ENCODE measurements at regions not wholly inside any gene's neighbourhood (a gene's known extent, or its start where the extent isn't known, plus 50 kb on each side); places are given as distances from the start of the nearest gene placed in this dataset.

DNA sequence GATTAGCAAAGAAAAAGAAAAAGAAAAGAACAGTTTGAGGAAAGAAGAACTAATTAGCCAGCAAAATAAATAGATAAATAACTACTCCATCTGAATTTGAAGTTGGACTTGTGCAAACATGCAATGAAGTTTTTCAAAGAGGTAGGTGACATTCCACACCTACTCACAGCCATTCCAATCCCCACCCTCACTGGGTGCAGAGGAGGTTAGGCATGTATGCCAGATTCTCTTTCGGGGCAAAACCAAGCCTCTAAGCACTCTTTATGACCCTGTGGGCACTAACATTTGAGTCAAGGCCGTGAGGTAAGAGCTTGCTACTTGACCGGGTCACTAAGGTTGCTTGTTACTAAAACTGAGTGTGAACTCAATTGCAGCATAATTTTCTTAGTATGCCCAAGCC is 108.4 kb upstream of the SEMA3A start:
- DNase-seq (ENCODE audit: low read depth), result no peak

DNA sequence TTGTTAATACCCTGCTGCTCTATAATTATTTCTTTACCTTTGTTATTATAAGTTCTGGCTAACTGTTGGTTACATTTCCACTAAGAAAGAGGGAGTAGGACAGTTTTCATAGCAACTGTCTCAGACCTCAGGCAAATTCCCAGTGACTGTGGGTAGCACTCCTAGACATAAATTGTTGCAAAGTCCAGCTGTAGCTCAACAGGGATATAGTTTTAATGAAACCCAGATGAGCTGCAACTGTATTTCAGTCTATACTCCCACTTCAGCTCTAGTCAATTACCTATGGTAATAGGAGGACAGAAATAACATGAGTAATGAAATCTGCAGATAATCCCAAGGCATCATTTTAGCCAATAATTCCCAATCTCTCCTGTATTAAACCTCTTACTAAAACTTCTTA is 103.0 kb upstream of the SEMA3A start:
- DNase-seq (ENCODE audit: low read depth), result no peak

DNA sequence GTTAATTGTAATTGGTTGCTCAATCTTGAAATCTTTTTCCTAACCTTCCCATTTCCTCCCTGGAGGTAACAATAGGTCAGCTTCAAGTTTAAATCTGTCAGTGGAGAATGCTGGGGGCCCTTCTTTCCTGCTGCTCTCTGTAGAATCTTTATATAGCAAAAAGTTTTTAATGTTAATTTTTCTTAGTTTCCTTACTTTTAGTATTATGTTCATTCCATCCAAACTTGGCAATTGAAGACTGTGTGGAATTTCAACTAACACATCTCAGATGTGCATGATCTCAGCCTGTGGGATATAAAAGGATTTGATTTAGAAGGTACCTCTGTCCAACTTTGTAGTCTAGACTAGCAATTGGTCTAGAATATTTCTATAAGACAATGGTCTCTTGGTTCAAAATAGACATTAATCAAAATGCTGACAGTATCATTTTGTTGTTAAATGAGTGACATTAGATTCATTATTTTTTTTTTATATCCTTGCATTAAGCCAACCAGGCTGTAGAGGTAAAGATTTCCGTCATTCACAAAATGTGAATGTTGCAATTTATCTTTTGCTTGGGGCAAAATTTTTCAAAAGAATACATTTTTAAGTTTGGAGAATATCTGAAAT is 100.4 kb upstream of the SEMA3A start:
- DNase-seq (ENCODE audit: low read depth), result no peak

DNA sequence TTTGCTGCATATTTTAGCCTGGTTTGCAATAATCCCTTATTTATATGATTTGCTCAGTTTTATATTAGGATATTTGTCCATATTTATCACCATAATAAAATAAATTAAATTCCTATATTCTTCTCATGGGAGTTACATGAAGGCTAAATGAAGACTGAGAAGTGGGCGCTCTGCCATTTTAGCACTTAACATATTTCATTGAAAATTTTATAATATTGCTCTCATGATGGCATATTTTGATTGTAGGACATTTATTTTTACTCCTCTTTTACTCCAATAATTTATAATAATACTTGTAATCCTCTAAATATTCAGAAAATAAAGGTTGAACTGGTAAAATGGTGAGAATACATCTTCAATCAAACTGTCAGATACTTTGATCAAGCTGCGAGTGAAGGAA is 99.8 kb upstream of the SEMA3A start:
- DNase-seq (ENCODE audit: low read depth), result no peak

DNA sequence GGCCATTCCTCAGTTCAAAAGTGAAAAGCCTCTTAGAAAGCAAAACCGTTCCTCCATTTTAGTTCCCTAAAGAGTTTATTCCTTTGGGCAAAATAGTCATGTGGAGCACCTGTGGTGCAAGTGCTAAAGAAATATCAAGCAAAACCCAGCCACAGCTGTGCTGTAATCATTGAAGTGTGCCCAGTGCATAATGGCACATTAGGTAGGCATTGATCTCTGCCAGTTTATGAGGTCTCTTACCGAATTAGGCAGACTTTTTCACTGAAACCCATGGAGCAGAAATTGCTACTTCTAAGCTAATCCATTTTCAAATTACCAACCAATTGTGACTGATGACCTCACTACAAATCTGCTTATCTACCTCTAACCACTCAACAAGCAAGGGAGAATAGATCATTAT is 97.2 kb upstream of the SEMA3A start:
- DNase-seq (ENCODE audit: low read depth), result no peak

DNA sequence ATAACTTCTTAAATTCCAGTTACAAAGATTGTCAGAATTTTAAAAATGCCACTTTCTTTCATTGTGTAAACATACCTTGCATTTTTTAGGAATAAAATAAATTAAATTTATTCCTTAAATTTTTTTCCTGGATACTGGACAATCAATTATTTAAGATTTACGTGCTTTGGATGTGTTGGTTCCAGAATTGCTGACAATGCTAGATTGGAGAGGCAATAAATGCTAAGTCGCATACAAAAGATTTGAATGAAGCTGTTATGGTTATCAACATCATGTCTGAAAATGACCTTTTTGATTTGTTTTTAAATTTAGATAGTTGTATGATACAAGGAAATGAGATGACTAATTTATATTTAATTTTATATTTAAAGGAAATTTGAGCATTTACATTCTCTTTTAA is 89.2 kb upstream of the SEMA3A start:
- DNase-seq (ENCODE audit: low read depth), result no peak

GRCh38 chr7:84281518-84281917 is 86.9 kb upstream of the SEMA3A start:
- no peak for DNase-seq (ENCODE audit: low read depth)

- DNase-seq (ENCODE audit: low read depth), result no peak
Measured at GRCh38 chr7:84277628-84278224, 83.1 kb upstream of the SEMA3A start.

DNA sequence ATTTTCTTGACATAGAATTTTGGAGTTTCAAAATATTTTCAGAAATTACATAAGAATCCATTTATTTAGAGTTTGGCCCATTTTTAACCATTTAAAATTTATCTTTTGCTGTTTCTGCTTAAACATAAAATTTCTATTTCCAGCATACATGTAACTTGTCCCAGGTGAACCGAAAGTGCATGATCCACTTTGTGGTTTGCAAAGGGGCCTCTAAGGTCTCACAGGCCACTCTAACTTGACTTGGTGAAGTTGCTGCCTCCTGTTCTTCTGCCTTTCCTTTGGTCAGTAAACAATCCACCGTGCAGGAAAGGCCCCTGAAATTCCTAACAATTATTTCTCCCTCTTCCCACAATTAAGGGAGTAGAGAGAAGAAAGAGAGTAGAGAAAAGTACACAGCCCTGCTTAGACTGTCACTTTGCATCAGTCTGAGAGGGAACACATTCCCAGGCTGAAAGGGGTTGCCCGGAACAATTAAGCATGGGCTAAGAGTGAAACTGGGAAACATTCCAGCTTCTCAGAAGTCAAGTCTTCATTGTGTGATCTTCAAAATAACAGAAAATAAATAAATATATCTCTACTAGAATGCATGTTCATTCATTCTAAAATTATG is 79.5 kb upstream of the SEMA3A start:
- no peak for DNase-seq (ENCODE audit: low read depth)

DNA sequence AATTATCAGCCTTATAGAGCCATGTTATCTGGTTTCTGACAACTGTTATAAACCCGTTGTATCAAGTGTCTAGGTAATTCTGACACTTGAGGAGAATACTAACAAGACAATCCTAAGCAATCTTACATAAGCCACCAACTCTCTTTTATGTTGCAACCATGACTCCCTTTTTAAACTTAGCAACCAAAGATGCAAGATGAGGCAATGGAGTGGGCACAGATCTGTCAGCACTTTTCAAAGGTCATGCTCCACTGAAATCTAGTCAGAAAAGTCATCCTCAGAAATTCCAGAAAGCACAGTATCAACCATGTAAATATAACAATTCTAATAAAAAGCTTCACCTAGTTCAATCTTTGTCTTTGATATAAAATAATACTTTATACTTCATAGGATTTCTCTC is 77.0 kb upstream of the SEMA3A start:
- peak; percentile 28 for DNase-seq (ENCODE audit: low read depth)

- peak; percentile 73 for DNase-seq (ENCODE audit: low read depth)
Measured at GRCh38 chr7:84264396-84264795, 69.8 kb upstream of the SEMA3A start.

- no peak for DNase-seq (ENCODE audit: low read depth)
Measured at GRCh38 chr7:84263106-84263505, 68.5 kb upstream of the SEMA3A start.

- no peak for DNase-seq (ENCODE audit: low read depth)
Measured at GRCh38 chr7:84261509-84261908, 66.9 kb upstream of the SEMA3A start.

GRCh38 chr7:84258628-84259027 is 64.0 kb upstream of the SEMA3A start:
- peak; percentile 34 for DNase-seq (ENCODE audit: low read depth)

- DNase-seq (ENCODE audit: low read depth), result no peak
Measured at GRCh38 chr7:84256571-84256971, 62.0 kb upstream of the SEMA3A start.

DNA sequence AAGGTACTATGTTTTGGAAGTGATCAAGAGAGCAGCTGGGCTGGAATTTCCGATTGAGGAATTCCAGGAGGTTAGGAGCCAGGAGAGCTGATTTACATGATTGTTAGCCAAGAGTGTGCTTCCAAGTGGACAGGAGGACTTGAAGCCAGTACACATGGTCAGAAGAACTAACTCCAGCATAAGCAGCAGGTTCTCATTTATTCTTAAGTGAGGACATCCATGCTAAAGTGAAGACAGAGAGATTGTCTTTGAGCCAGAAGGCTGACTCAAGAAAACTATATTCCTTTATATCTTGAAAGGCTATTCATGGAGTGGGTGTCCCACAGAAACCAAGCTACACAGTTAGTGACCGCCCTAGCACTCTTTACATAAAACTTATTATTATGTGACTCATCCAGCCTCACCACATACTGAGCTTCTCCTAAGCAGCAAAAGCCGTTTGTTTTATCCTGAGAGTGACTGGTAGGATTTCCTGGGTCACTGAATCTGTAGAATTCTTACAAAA is 56.7 kb upstream of the SEMA3A start:
- peak; percentile 59 for DNase-seq (ENCODE audit: low read depth)

DNA sequence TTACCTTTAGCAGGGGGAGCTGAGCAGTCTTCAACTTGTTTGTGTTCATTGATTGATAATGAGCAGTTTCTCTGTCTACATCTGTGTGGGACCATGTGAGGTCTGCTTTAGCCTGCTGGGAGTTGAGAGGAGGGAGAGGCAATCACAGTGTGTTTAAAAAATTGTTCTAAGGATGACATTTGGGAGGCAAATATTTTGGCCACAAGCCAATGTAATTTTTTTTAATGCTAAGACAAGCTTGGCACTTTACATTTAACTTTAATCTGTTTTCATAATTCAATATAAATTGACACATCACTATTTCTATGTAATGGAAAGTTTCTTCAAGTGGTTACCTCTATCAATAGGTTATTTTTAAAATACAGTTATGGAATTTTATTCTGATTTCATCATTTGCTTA is 55.9 kb upstream of the SEMA3A start:
- no peak for DNase-seq (ENCODE audit: low read depth)

DNA sequence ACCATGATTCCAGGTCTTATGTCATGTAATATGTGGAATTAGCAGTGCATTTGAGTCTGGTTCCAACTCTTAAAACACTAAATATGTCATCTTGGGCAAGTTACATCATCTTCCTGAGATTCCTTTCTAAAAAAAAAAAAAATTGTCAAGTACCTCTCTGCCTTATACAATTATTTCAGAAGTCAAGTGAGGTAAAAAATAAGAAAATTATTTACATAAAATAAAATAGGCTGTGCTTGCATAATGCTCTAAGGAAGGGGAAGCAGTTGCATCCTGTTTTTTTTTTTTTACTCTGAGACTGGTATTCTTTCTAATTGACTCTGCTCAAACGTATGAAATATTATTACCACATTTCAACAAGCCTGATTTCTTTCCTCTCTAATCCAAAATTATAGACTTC is 55.1 kb upstream of the SEMA3A start:
- no peak for DNase-seq (ENCODE audit: low read depth)

DNA sequence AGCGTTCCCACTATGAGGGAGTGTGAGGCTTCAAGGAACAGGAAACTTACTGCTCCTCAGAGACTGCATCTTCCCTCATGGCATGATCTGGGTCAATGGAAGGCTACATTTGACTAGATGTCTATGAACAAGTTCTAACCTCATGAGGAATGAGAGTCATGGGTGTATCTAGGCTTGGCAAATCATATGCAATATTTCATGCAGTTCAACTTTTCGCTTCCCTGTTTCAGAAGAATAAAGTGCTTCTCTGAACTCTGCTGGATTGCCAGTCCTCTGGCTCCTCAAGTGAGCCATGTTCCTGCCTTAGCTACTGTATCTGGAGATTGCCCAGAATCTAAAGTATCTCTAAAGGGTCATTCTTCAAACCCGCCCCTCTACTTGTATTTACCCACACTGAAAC is 54.3 kb upstream of the SEMA3A start:
- DNase-seq (ENCODE audit: low read depth), result no peak

DNA sequence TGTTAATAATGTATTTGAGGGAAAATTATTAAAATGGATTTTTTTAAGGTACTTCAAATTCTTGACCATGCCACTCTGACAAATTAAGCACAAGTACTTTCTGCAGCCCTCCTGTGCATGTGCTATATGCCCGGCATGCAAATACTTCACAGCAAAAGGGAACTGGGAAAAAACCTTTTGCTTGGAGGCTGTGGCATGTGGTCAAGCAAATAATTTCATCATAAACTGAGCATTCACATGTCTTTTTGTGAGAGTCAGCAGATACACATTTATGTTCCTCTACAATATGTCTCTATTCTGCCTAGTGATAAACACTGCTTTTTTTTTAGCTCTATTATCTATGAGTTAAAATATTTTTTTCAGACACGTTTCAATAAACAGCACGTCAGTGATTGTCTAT is 53.7 kb upstream of the SEMA3A start:
- no peak for DNase-seq (ENCODE audit: low read depth)

- DNase-seq (ENCODE audit: low read depth), result no peak
Measured at GRCh38 chr7:84247591-84247990, 53.0 kb upstream of the SEMA3A start.

DNA sequence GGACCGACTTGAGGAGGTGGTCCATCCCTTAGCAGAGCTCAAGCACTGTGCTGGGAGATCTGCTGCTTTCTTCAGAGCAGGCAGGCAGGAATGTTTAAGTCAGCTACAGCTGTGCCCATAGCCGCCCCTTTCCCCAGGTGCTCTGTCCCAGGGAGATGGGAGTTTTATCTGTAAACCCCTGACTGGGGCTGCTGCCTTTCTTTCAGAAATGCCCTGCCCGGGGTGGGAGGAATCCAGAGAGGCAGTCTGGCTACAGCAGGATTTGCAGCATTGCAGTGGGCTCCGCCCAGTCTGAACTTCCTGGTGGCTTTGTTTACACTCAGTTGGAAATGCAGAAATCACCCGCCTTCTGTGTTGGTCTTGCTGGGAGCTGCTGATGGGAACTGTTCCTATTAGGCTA is 51.2 kb upstream of the SEMA3A start:
- no peak for DNase-seq (ENCODE audit: low read depth)
